ENCODE measurements at regions not wholly inside any gene's neighbourhood (a gene's known extent, or its start where the extent isn't known, plus 50 kb on each side); places are given as distances from the start of the nearest gene placed in this dataset.

DNA sequence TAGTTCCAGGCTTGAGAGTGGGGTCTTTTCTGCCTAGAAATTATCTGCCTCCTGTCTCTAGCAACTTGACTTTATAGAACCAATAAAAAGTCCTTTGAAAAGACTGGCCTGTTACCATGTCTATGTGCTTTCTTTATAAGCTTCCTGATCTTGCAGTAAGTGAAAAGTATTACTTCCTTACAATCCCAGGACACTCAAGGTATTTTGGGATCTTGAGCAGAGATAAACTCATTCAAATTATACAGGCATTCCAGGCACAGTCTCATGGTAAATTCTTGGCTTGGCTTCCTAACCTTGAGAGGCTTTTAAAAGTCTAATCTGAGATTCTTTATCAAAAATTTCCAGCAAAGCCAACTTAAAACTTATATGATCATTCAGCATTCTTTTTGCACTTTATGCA is 833.0 kb upstream of the POU3F4 start:
- no peak overlapping the region for H2BK20ac ChIP-seq (ENCODE audit: low read depth, low read length, poor library complexity, severe bottlenecking)
- H3K9me3 ChIP-seq (ENCODE audit: control insufficient read depth, low read depth, low read length) = peaks cover 5% of the 10 kb centered on the region
- H3K9ac ChIP-seq (ENCODE audit: extremely low read depth, insufficient read length, low read length) = no peak overlapping the region
- H3K27me3 ChIP-seq (ENCODE audit: insufficient read depth, low read length) = no peaks in the 10 kb centered on the region
- Mint-ChIP-seq H3K36me3 (ENCODE audit: insufficient read depth in 1 of 3, low read depth in 3 of 3) (peaks cover 0 to 5% (median 5%) of the 10 kb centered on the region in 3 experiments; a peak in 4 of 7 replicates), H3K27me3 (ENCODE audit: low read depth) (no peaks in the 10 kb centered on the region), H3K27ac (no peak overlapping the region), H3K9me3 (peaks cover 65 to 67% of the 10 kb centered on the region in 2 experiments), H3K4me3 (no peak overlapping the region), H3K4me1 (no peaks in the 10 kb centered on the region)
- no peak for DNase-seq
- no peak overlapping the region for H3K23ac ChIP-seq (ENCODE audit: insufficient read length, low read depth, low read length)
- H3K4me1 ChIP-seq (ENCODE audit: insufficient read depth, low read length) = no peaks in the 10 kb centered on the region
- H2AFZ ChIP-seq (ENCODE audit: low read length) = no peak overlapping the region
- H3K27ac ChIP-seq (ENCODE audit: insufficient read length, low read depth, low read length) = no peak overlapping the region
- no peak overlapping the region for H2BK15ac ChIP-seq (ENCODE audit: low read depth, low read length)
- no peak overlapping the region for H2AK5ac ChIP-seq (ENCODE audit: insufficient read length, low read length)
- H4K8ac ChIP-seq (replicated peaks; ENCODE audit: insufficient read length, low read depth, low read length) = no peak overlapping the region
- no peaks in the 10 kb centered on the region for H3K23me2 ChIP-seq (ENCODE audit: insufficient read length, low read depth, low read length, poor library complexity, severe bottlenecking)
- no peak overlapping the region for H3K56ac ChIP-seq (ENCODE audit: insufficient read length, low read depth, low read length)
- no peak overlapping the region for H4K91ac ChIP-seq (ENCODE audit: insufficient read length, low read depth, low read length)
- H2BK120ac ChIP-seq (ENCODE audit: low read depth, low read length, poor library complexity, severe bottlenecking) = no peak overlapping the region
- no peak overlapping the region for H3T11ph ChIP-seq (ENCODE audit: low read length)
- no peak overlapping the region for H2BK12ac ChIP-seq (ENCODE audit: insufficient read length, low read depth, low read length)
- TF ChIP-seq, protein P1, sequence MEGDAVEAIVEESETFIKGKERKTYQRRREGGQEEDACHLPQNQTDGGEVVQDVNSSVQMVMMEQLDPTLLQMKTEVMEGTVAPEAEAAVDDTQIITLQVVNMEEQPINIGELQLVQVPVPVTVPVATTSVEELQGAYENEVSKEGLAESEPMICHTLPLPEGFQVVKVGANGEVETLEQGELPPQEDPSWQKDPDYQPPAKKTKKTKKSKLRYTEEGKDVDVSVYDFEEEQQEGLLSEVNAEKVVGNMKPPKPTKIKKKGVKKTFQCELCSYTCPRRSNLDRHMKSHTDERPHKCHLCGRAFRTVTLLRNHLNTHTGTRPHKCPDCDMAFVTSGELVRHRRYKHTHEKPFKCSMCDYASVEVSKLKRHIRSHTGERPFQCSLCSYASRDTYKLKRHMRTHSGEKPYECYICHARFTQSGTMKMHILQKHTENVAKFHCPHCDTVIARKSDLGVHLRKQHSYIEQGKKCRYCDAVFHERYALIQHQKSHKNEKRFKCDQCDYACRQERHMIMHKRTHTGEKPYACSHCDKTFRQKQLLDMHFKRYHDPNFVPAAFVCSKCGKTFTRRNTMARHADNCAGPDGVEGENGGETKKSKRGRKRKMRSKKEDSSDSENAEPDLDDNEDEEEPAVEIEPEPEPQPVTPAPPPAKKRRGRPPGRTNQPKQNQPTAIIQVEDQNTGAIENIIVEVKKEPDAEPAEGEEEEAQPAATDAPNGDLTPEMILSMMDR (conservative IDR thresholded peaks at IDR 0.05) = no peak
- H2BK5ac ChIP-seq (ENCODE audit: insufficient read length, low read length) = no peak overlapping the region
- no peaks in the 10 kb centered on the region for H4K20me1 ChIP-seq (ENCODE audit: control insufficient read depth, insufficient read depth, insufficient read length)
- no peak overlapping the region for H3K4ac ChIP-seq (ENCODE audit: low read depth, low read length)
- no peak overlapping the region for H4K5ac ChIP-seq (ENCODE audit: insufficient read length, low read depth, low read length)
- no peaks in the 10 kb centered on the region for H3K79me2 ChIP-seq (ENCODE audit: insufficient read depth, low read length)
- no peak overlapping the region for H3K18ac ChIP-seq (ENCODE audit: insufficient read length, low read depth, low read length)
- no peak overlapping the region for H3K14ac ChIP-seq (ENCODE audit: insufficient read depth, low read length)
- no peaks in the 10 kb centered on the region for H3K79me1 ChIP-seq (ENCODE audit: insufficient read depth, low read depth, low read length, poor library complexity, severe bottlenecking)
- no peak overlapping the region for H3K4me2 ChIP-seq (ENCODE audit: insufficient read depth, insufficient read length, low read length)
